ENCODE measurements at regions not wholly inside any gene's neighbourhood (a gene's known extent, or its start where the extent isn't known, plus 50 kb on each side); places are given as distances from the start of the nearest gene placed in this dataset.
A peak's percentile ranks its signal among the peaks of the same experiment; 100 is the strongest.

DNA sequence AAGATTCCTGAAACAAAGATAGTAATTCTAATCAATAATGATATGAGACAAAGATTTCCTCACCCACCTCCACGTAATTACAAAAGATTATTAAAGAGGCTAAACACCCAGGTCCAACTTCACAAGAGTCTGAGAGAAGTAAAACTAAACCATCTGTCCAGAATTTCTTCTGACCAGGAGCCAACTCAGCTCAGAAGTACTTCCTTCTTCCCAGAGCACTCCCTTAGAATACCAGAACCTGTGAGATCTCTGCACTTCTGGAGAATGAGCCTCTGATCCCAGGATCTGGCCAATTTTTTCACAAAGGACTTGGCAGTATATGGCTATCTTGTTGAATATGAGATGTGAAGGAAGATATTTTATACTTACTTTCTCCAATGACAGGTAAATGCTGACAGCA lies 120.6 kb upstream of the PALMD start:
- H3K4me1 ChIP-seq: no peaks in the 10 kb centered on the region

DNA sequence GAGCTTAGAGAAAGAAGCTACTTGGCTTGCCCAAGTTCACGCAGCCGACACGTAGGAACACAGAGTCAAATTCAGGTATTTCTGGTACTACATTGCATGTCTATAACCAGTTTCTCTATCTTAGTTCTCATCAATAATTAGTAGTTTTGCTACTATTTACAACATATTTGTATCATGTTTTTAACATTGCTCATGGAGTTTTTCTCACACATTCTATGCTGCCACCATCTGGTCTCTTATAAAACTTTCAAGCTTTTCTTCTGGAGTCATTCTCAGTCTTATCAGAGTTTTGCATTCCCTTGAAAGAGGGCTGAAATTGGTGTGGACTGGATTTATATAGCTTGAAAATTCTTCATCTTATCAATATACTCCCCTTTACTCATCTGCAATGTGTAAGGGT lies 118.8 kb upstream of the PALMD start:
- Histone ChIP-seq H3K36me3 (replicated peaks in 1 of 2; ENCODE audit: insufficient read depth in 1 of 2, low read depth in 2 of 2) (no peaks in the 10 kb centered on the region), H3K27ac (no peak overlapping the region), H3K27me3 (no peaks in the 10 kb centered on the region), H3K4me1 (peaks cover 5% of the 10 kb centered on the region), H3K9me3 (no peaks in the 10 kb centered on the region), H3K4me3 (no peak overlapping the region)
- TF ChIP-seq POLR2A (IDR thresholded peaks at IDR 0.05): no peak
- TF ChIP-seq, protein P1, sequence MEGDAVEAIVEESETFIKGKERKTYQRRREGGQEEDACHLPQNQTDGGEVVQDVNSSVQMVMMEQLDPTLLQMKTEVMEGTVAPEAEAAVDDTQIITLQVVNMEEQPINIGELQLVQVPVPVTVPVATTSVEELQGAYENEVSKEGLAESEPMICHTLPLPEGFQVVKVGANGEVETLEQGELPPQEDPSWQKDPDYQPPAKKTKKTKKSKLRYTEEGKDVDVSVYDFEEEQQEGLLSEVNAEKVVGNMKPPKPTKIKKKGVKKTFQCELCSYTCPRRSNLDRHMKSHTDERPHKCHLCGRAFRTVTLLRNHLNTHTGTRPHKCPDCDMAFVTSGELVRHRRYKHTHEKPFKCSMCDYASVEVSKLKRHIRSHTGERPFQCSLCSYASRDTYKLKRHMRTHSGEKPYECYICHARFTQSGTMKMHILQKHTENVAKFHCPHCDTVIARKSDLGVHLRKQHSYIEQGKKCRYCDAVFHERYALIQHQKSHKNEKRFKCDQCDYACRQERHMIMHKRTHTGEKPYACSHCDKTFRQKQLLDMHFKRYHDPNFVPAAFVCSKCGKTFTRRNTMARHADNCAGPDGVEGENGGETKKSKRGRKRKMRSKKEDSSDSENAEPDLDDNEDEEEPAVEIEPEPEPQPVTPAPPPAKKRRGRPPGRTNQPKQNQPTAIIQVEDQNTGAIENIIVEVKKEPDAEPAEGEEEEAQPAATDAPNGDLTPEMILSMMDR (IDR thresholded peaks at IDR 0.05): peak in 2 of 7 experiments; percentile 16 to 17
- intact Hi-C loops (cut with DNase I): no loop called here
- DNase-seq (no peak), ATAC-seq (no peak)
- 60 to 72% methylated on average over 3 of the region's 3 CpGs for WGBS, 2 donors

More for the DNA sequence above, 120.6 kb upstream of the PALMD start:
- WGBS, 2 donors: 11 to 25% methylated on average over 1 of the region's 1 CpG
- Histone ChIP-seq H3K27ac (no peak overlapping the region), H3K9me3 (no peaks in the 10 kb centered on the region), H3K4me3 (no peak overlapping the region), H3K27me3 (no peaks in the 10 kb centered on the region), H3K36me3 (replicated peaks in 1 of 2; ENCODE audit: insufficient read depth in 1 of 2, low read depth in 2 of 2) (no peaks in the 10 kb centered on the region)
- TF ChIP-seq, protein P1 (IDR thresholded peaks at IDR 0.05): no peak
- TF ChIP-seq POLR2A (IDR thresholded peaks at IDR 0.05): no peak
- ATAC-seq (no peak), DNase-seq (no peak)
- intact Hi-C loops (cut with DNase I): no loop called here

DNA sequence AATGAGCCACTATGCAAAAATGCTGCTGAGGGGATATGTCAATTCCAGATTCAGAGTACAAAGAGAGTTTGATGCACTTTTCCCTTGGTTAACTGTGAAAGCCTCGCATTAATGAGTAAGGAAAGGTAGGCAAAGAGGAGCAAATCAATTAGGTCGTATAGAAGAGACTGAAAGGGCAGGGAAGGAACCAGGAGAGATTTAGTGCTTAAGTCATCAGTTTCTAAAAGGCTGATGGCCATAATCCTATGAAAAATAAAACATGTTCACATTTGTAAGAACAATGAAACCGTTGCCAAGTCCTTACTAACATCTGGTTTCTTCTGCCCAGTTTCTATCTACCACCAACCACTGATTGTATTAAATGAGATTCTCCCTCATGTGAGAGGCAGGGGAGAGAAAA lies 118.4 kb upstream of the PALMD start:
- intact Hi-C loops (cut with DNase I): no loop called here
- H3K4me1 ChIP-seq: peaks cover 8% of the 10 kb centered on the region
- 38 to 53% methylated on average over 3 of the region's 3 CpGs for WGBS, 2 donors

DNA sequence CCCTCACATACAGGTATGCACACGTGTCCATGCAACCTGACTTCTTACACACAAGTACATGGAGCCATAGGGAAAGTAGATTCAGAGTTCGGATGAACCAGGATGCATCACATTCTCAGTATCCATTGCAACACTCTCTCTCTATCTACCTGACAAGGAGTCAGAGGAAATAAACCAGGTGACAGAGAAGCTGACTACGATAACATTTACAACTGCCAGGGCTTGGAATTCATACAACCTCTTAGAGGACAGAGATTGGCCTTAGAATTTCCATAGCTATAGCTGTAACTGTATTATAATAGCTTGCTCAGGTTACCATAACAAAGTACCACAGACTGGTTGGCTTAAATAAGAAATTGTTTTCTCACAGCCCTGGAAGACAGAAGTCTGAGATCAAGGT lies 116.9 kb upstream of the PALMD start:
- Histone ChIP-seq H3K36me3 (replicated peaks in 1 of 2; ENCODE audit: insufficient read depth in 1 of 2, low read depth in 2 of 2) (no peaks in the 10 kb centered on the region), H3K27me3 (no peaks in the 10 kb centered on the region), H3K4me3 (no peak overlapping the region), H3K9me3 (no peaks in the 10 kb centered on the region), H3K4me1 (peaks cover 11% of the 10 kb centered on the region), H3K27ac (no peak overlapping the region)
- intact Hi-C loops (cut with DNase I): no loop called here
- TF ChIP-seq, protein P1 (IDR thresholded peaks at IDR 0.05): no peak
- no peak for TF ChIP-seq POLR2A (IDR thresholded peaks at IDR 0.05)
- no peak for DNase-seq
- WGBS, 2 donors: 53 to 82% methylated on average over 3 of the region's 3 CpGs
- ATAC-seq: no peak

More for the DNA sequence above, 118.4 kb upstream of the PALMD start:
- Histone ChIP-seq H3K9me3 (no peaks in the 10 kb centered on the region), H3K27ac (no peak overlapping the region), H3K27me3 (no peaks in the 10 kb centered on the region), H3K36me3 (replicated peaks in 1 of 2; ENCODE audit: insufficient read depth in 1 of 2, low read depth in 2 of 2) (no peaks in the 10 kb centered on the region), H3K4me3 (no peak overlapping the region)
- no peak for ATAC-seq
- TF ChIP-seq POLR2A (IDR thresholded peaks at IDR 0.05): no peak
- TF ChIP-seq, protein P1 (IDR thresholded peaks at IDR 0.05): no peak
- no peak for DNase-seq

DNA sequence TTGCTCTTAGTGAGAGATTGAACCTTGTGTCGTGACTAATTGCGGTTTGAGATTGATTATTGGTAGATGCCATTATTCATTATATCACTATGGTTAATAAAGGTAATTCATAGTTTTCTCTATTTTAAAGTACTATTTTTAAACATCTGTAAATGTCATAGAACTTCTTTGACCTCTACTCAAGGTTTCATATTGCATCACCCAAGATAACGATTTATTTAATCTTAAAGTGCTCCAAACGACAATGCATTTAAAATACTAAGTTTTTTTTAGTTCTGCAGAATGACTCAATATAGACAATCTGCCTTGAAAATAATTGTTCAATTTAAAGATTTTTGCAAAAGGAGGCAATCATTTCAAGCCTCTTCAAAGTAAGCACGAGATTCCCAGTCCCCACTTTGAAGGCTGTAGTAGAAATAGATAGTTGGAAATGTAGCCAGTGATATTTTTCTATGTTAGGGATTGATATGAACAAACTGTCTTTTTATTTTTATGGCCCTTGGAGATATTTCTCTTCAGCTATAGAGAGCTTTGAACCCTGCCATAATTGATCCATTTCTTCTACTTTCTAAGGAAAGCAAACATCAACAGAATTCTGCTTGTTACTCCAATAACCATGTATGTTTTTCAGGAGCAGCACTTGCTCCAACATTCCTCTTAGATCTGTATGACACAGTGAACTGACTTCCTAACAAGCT lies 114.2 kb upstream of the PALMD start:
- ATAC-seq: no peak
- Histone ChIP-seq H3K27me3 (no peaks in the 10 kb centered on the region), H3K4me3 (no peak overlapping the region), H3K4me1 (peaks cover 11% of the 10 kb centered on the region), H3K36me3 (replicated peaks in 1 of 2; ENCODE audit: insufficient read depth in 1 of 2, low read depth in 2 of 2) (no peaks in the 10 kb centered on the region), H3K9me3 (no peaks in the 10 kb centered on the region), H3K27ac (no peak overlapping the region)
- intact Hi-C loops (cut with DNase I): no loop called here
- no peak for DNase-seq
- TF ChIP-seq, protein P1 (IDR thresholded peaks at IDR 0.05): no peak
- no peak for TF ChIP-seq POLR2A (IDR thresholded peaks at IDR 0.05)
- 18 to 19% methylated on average over 5 of the region's 5 CpGs for WGBS, 2 donors
